Esophagus squamous epithelium (tissue), 5 donors: ENCODE measurements at regions not wholly inside any gene's neighbourhood (a gene's known extent, or its start where the extent isn't known, plus 50 kb on each side); places are given as distances from the start of the nearest gene placed in this dataset.

Experiments used
- DNase-seq: peaks from one replicate; lab custom pipeline; 2025; lab: John Stamatoyannopoulos, UW
- H3K27ac ChIP-seq, 4 donors: fragments of 200-600 bp; sonication (generic); one replicate each; pipeline ENCODE4 v1.5.1; 2016 to 2019; ENCODE audit warnings: mild to moderate bottlenecking in 1 of 4
- H3K27me3 ChIP-seq, 4 donors: fragments of 200-600 bp; sonication (generic); 1 replicate in 3 of 4; 2 replicates in 1 of 4; pipeline versions ENCODE4 v1.5.1 to v1.6.0; 2017 to 2021; ENCODE audit warnings: antibody characterized with exemption in 1 of 4
- H3K36me3 ChIP-seq, 3 donors: fragments of 200-600 bp; sonication (generic); one replicate each; pipeline ENCODE4 v1.5.1; 2016 to 2019
- H3K4me1 ChIP-seq, 3 donors: fragments of 200-600 bp; sonication (generic); one replicate each; pipeline ENCODE4 v1.5.1; 2017 to 2019
- H3K4me3 ChIP-seq, 4 donors: fragments of 200-600 bp; sonication (generic); 1 replicate in 3 of 4; 2 replicates in 1 of 4; pipeline ENCODE4 v1.5.1; 2016 to 2019; ENCODE audit warnings: mild to moderate bottlenecking in 2 of 4, moderate library complexity in 1 of 4
- H3K9me3 ChIP-seq, 3 donors: fragments of 200-600 bp; sonication (generic); one replicate each; pipeline ENCODE4 v1.5.1; 2016 to 2019
- CTCF ChIP-seq, 6 experiments: fragments of 450-650 bp in 4 of 6; fragments of 200-600 bp in 2 of 6; sonication (generic) in 2 of 6; IDR thresholded peaks; one replicate each; pipeline ENCODE4 v1.5.1; 2016 to 2019; ENCODE audit warnings: antibody characterized with exemption in 6 of 6, mild to moderate bottlenecking in 4 of 6, moderate library complexity in 4 of 6
- POLR2A ChIP-seq, 4 donors: fragments of 450-650 bp; IDR thresholded peaks; one replicate each; pipeline ENCODE4 v1.6.1; 2017; ENCODE audit warnings: antibody characterized with exemption in 4 of 4, mild to moderate bottlenecking in 4 of 4, moderate library complexity in 3 of 4
- whole genome bisulfite sequencing, 2 donors: methylation state at CpG; one replicate each; pipeline ENCODE4 v1.1.5; 2018; 5-methylcytosine and 5-hydroxymethylcytosine counted together
- intact Hi-C: fragments of 100-400 bp; cut with DNase I; formaldehyde crosslinking; loops from one replicate; pipeline ENCODE4 v1.15.0; 2022
- donor health status: DM: yes; HTN: yes; CAD: no.

GRCh38 chr6:165229216-165229615, 80.2 kb downstream of the C6orf118 start:
- DNase-seq = no peak
- Histone ChIP-seq H3K27me3 (no peaks in the 10 kb centered on the region), H3K4me1 (no peaks in the 10 kb centered on the region), H3K27ac (no peak overlapping the region), H3K4me3 (no peak overlapping the region), H3K9me3 (no peaks in the 10 kb centered on the region), H3K36me3 (no peaks in the 10 kb centered on the region)
- WGBS, 2 donors = 74 to 78% methylated on average over 4 to 5 of the region's 5 CpGs
- intact Hi-C loops = no loop called here
- TF ChIP-seq CTCF (IDR thresholded peaks at IDR 0.05) (no peak), POLR2A (IDR thresholded peaks at IDR 0.05) (no peak)

GRCh38 chr6:165227644-165228329, 81.6 kb downstream of the C6orf118 start:
- no peak for DNase-seq
- Histone ChIP-seq H3K27me3 (no peaks in the 10 kb centered on the region), H3K36me3 (no peaks in the 10 kb centered on the region), H3K4me1 (no peaks in the 10 kb centered on the region), H3K27ac (no peak overlapping the region), H3K9me3 (no peaks in the 10 kb centered on the region), H3K4me3 (no peak overlapping the region)
- intact Hi-C loops = no loop called here
- no peak for TF ChIP-seq CTCF (IDR thresholded peaks at IDR 0.05)
- TF ChIP-seq POLR2A (IDR thresholded peaks at IDR 0.05) = no peak
- 72 to 74% methylated on average over 10 of the region's 10 CpGs for WGBS, 2 donors

- Histone ChIP-seq H3K36me3 (no peaks in the 10 kb centered on the region), H3K27me3 (no peaks in the 10 kb centered on the region), H3K4me1 (no peaks in the 10 kb centered on the region), H3K4me3 (no peak overlapping the region), H3K9me3 (no peaks in the 10 kb centered on the region), H3K27ac (no peak overlapping the region)
- no peak for DNase-seq
- intact Hi-C loops = no loop called here
- whole genome bisulfite sequencing, 2 donors = 29 to 71% methylated on average over 1 of the region's 1 CpG
- TF ChIP-seq CTCF (IDR thresholded peaks at IDR 0.05) (no peak), POLR2A (IDR thresholded peaks at IDR 0.05) (no peak)
Measured at GRCh38 chr6:165223736-165224135, 85.7 kb downstream of the C6orf118 start.

- 69 to 79% methylated on average over 2 of the region's 2 CpGs for WGBS, 2 donors
- no peaks in the 10 kb centered on the region for H3K9me3 ChIP-seq
- H3K27me3 ChIP-seq = no peaks in the 10 kb centered on the region
- no peak overlapping the region for H3K27ac ChIP-seq
- intact Hi-C loops = no loop called here
- no peak for TF ChIP-seq CTCF (IDR thresholded peaks at IDR 0.05)
- no peak for TF ChIP-seq POLR2A (IDR thresholded peaks at IDR 0.05)
- H3K4me3 ChIP-seq = no peak overlapping the region
- H3K36me3 ChIP-seq = no peaks in the 10 kb centered on the region
- DNase-seq = no peak
- no peaks in the 10 kb centered on the region for H3K4me1 ChIP-seq
Measured at GRCh38 chr6:165223101-165223500, 86.3 kb downstream of the C6orf118 start.

- no peak for TF ChIP-seq CTCF (IDR thresholded peaks at IDR 0.05)
- no peak for TF ChIP-seq POLR2A (IDR thresholded peaks at IDR 0.05)
- Histone ChIP-seq H3K27me3 (no peaks in the 10 kb centered on the region), H3K4me3 (no peak overlapping the region), H3K36me3 (no peaks in the 10 kb centered on the region), H3K4me1 (no peaks in the 10 kb centered on the region), H3K9me3 (no peaks in the 10 kb centered on the region), H3K27ac (no peak overlapping the region)
- intact Hi-C loops = no loop called here
- WGBS, 2 donors = 70 to 89% methylated on average over 2 to 3 of the region's 5 CpGs
- no peak for DNase-seq
Measured at GRCh38 chr6:165222315-165223025, 86.9 kb downstream of the C6orf118 start.
